GM23338 (cell line): ENCODE measurements at regions not wholly inside any gene's neighbourhood (a gene's known extent, or its start where the extent isn't known, plus 50 kb on each side); places are given as distances from the start of the nearest gene placed in this dataset.
"Not testable (repeated sequence)": the region's sequence is repeated elsewhere in the genome, so short reads cannot be mapped to it uniquely, and the experiment has no call there.

Experiments used
- EZH2 ChIP-seq: fragments of 200-600 bp; sonication (generic); IDR thresholded peaks from one replicate; pipeline ENCODE4 v1.8.0; 2017; ENCODE audit warnings: antibody characterized with exemption, mild to moderate bottlenecking, low read depth; ENCODE audit not compliant: unreplicated experiment
- EZH2phosphoT487 ChIP-seq: fragments of 200-600 bp; sonication (generic); IDR thresholded peaks from one replicate; pipeline ENCODE4 v1.8.1; 2018; ENCODE audit warnings: antibody characterized with exemption; ENCODE audit not compliant: unreplicated experiment
- POLR2AphosphoS5 ChIP-seq: IDR thresholded peaks from 2 replicates; pipeline ENCODE4 v1.6.1; 2016; ENCODE audit warnings: antibody characterized with exemption, low read depth
- ZNF114 ChIP-seq: fragments of 250-450 bp; sonication (Bioruptor Pico); IDR thresholded peaks from 2 replicates; pipeline ENCODE4 v1.5.0; 2020; ENCODE audit warnings: mild to moderate bottlenecking, moderate library complexity
- TF ChIP-seq, protein P1 (sequence below), 2 experiments: fragments of 200-600 bp in 1 of 2; sonication (generic) in 1 of 2; conservative IDR thresholded peaks; 2 replicates each; pipeline versions ENCODE4 v1.5.1 to v1.6.1; 2016 to 2017; ENCODE audit warnings: antibody characterized with exemption in 2 of 2, low read depth in 2 of 2, mild to moderate bottlenecking in 2 of 2, moderate library complexity in 1 of 2

DNA sequence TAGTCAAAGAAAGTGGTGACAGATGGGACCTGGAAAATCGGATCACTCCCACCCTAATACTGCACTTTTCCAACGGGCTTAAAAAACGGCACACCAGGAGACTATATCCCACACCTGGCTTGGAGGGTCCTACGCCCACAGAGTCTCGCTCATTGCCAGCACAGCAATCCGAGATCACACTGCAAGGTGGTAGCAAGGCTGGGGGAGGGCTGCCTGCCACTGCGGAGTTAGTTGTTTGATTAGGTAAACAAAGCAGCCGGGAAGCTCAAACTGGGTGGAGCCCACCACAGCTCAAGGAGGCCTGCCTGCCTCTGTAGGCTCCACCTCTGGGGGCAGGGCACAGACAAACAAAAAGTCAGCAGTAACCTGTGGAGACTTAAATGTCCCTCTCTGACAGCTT, 590.0 kb upstream of the ID4 start:
- TF ChIP-seq, protein P1, sequence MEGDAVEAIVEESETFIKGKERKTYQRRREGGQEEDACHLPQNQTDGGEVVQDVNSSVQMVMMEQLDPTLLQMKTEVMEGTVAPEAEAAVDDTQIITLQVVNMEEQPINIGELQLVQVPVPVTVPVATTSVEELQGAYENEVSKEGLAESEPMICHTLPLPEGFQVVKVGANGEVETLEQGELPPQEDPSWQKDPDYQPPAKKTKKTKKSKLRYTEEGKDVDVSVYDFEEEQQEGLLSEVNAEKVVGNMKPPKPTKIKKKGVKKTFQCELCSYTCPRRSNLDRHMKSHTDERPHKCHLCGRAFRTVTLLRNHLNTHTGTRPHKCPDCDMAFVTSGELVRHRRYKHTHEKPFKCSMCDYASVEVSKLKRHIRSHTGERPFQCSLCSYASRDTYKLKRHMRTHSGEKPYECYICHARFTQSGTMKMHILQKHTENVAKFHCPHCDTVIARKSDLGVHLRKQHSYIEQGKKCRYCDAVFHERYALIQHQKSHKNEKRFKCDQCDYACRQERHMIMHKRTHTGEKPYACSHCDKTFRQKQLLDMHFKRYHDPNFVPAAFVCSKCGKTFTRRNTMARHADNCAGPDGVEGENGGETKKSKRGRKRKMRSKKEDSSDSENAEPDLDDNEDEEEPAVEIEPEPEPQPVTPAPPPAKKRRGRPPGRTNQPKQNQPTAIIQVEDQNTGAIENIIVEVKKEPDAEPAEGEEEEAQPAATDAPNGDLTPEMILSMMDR (conservative IDR thresholded peaks at IDR 0.05; ENCODE audit: low read depth in 2 of 2) = not testable (repeated sequence)
- not testable (repeated sequence) for TF ChIP-seq ZNF114 (CRISPR knock-in tag); POLR2AphosphoS5; EZH2phosphoT487; EZH2
